Endothelial cell of umbilical vein (primary cell): ENCODE measurements at regions not wholly inside any gene's neighbourhood (a gene's known extent, or its start where the extent isn't known, plus 50 kb on each side); places are given as distances from the start of the nearest gene placed in this dataset.

Experiments
- CTCF ChIP-seq, 2 donors: IDR thresholded peaks; 1 replicate in 1 of 2; 2 replicates in 1 of 2; pipeline ENCODE4 v1.5.1; 2011; ENCODE audit warnings: low read length in 2 of 2, mild to moderate bottlenecking in 2 of 2, moderate library complexity in 2 of 2, control low read depth in 1 of 2, inconsistent platforms in 1 of 2, low read depth in 1 of 2; ENCODE audit not compliant: insufficient read depth in 1 of 2; ENCODE audit errors: extremely low read depth in 1 of 2
- EZH2 ChIP-seq: IDR thresholded peaks from 2 replicates; pipeline ENCODE4 v1.6.1; 2012; ENCODE audit warnings: borderline replicate concordance, low read depth, mild to moderate bottlenecking, moderate library complexity, low read length, inconsistent platforms; ENCODE audit not compliant: severe bottlenecking
- POLR2A ChIP-seq: IDR thresholded peaks from 2 replicates; pipeline ENCODE4 v1.6.1; 2012; ENCODE audit warnings: low read depth, mild to moderate bottlenecking, control low read depth, low read length
- POLR2AphosphoS5 ChIP-seq: IDR thresholded peaks from 2 replicates; pipeline ENCODE4 v1.6.1; 2012; ENCODE audit warnings: low read depth, mild to moderate bottlenecking, control low read depth, low read length, moderate library complexity; ENCODE audit not compliant: insufficient read depth

- TF ChIP-seq POLR2A (no peak), CTCF (IDR thresholded peaks at IDR 0.05; ENCODE audit: extremely low read depth in 1 of 2, insufficient read depth in 1 of 2, low read depth in 1 of 2, low read length in 2 of 2) (no peak), POLR2AphosphoS5 (no peak), EZH2 (no peak)
Measured at GRCh38 chr15:69847625-69848024, 250.1 kb downstream of the TLE3 start.
